NCI-H460 (cell line): ENCODE measurements at regions not wholly inside any gene's neighbourhood (a gene's known extent, or its start where the extent isn't known, plus 50 kb on each side); places are given as distances from the start of the nearest gene placed in this dataset.
"Not testable (repeated sequence)": the region's sequence is repeated elsewhere in the genome, so short reads cannot be mapped to it uniquely, and the experiment has no call there.

Source experiments
- DNase-seq: peaks from one replicate; pipeline ENCODE4 v3.0.0-alpha.2; 2016; ENCODE audit warnings: low read depth; ENCODE audit errors: extremely low read depth

DNA sequence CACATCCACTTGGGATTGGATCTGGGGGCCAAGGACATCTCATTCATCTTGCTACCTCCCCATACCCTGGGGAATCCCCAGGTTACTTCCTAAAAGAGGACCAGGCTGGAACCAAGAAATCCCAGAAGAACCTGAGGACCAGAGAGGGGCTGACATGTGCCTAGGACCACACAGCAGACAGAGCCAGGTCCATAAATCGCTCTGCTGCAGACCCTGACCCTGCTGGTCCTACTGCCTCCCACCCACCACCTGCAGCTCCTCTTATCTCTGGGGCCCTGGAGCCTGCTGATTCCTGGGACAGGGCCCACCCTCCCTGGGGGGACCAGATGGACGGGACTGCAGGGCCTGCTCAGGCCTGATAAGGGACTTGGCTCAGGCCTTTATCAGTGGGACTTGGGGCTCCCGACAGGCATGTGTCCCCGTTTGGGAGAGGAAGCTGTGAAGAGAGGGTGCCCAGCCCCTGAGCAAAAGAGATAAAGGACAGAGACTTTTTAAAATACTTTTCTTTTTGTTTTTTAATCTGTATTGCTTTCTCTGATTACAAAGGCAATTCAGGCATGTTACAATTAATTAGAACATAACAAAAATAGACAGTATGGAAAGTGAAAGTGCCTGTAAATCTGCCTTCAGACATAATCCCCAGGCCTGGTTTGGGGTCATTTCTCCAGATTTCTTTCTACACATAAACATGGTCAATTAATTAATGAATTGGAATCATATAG, 101.3 kb upstream of the LARP1 start:
- no peak for DNase-seq

DNA sequence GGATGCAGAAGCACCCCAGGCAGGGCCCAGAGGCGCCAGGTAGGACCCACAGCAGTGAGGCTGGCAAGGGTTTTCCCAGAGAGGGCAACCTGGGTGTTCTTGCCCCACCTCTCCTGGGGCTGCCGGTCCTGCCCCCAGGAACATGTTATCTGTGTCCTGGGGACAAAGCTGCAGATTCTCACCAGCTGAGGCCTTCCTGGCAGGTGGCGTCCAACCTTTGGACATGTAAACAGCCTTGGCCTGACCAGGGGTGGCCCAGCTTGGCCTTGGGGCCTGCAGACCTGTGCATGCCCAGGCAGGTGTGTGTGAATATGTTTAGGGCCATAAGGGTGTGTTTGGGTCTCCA, 101.8 kb upstream of the LARP1 start:
- no peak for DNase-seq

DNA sequence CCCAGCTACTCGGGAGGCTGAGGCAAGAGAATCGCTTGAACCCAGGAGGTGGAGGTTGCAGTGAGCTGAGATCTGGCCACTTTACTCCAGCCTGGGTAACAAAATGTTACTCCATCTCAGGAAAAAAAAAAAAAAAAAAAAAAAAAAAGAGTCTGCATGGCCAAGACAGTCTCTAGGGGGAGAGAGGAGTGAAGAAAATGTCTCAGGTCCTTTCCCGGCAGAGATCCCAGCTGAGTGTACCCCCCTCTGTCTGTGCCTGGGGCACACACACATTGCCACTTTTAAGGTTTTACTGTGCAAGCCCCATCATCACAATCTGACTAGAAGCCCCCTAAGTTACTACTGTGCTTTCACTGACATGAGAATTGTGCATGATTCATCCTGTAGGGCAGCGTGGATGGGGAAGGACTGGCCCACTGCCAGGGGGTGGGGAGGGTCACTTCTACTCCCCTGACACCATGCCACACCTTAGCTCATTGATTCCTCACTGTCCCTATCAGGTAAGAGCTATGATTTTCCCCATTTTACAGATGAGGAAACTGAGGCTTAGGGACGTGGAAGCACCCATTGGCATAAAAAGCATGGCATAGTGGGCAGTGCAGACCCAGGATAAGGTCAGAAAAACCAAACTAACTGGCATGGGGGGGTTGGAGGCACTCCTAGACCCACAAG, 102.3 kb upstream of the LARP1 start:
- no peak for DNase-seq

DNA sequence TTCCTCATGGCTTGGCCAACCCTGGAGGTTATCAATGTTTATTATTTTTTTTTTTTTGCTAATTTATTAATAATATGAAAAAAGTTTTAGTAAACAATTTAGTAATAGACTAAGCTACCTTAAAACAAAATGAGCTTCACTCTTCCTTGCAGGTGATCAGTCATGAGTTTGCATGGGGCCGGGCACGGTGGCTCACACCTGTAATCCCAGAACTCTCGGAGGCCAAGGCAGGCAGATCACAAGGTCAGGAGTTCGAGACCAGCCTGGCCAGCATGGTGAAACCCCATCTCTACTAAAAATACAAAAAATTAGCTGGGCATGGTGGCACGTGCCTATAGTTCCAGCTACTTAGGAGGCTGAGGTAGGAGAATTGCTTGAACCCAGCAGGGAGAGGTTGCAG, 103.4 kb upstream of the LARP1 start:
- not testable (repeated sequence) for DNase-seq

DNA sequence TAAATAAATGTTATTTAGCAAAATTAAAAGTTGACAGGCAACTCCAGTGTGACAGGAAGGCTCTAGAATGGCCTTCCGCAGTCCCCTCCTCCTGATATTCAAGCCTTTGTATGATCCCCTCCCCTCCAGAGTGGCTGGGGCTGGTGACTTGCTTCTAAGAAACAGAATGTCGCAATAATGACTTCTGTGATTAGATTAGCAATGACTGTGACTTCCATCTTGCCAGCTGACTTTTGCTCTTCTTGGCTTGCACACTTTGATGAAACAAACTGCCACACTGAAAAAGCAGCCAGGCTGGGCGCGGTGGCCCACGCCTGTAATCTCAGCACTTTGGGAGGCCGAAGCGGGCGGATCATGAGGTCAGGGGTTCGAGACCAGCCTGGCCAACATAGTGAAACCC, 106.5 kb upstream of the LARP1 start:
- no peak for DNase-seq

DNA sequence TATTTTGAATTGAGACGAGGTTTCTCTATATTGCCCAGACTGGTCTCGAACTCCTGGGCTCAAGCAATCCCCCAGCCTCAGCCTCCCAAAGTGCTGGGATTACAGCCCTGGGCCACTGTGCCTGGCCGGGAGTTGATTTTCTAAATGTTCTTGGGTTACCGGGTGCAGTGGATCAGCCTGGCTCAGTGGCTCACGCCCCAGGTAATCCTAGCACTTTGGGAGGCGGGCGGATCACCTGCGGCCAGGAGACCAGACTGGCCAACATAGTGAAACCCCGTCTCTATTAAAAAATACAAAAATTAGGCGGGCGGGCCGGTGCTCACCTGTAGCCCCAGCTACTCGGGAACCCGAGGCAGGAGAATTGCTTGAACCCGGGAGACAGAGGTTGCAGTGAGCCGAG, 106.9 kb upstream of the LARP1 start:
- no peak for DNase-seq

DNA sequence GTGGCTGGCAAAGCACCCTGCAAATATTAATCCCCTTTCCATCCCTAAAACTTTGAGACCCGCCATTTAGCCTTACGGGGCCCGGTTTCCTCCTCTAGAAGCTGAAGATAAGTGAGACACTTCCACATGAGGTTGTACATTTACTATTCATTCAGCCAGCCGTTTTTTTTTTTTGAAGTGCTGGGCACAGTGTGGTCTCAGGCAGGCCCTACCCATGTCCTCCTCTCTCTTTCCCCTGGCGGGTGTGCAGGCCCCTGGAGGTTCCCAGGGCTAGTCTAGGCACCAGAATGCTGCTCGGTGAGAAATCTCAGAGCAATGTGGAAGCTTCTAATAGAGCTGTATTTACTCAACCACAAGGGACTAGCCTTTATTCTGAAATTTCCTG, 107.4 kb upstream of the LARP1 start:
- no peak for DNase-seq

DNA sequence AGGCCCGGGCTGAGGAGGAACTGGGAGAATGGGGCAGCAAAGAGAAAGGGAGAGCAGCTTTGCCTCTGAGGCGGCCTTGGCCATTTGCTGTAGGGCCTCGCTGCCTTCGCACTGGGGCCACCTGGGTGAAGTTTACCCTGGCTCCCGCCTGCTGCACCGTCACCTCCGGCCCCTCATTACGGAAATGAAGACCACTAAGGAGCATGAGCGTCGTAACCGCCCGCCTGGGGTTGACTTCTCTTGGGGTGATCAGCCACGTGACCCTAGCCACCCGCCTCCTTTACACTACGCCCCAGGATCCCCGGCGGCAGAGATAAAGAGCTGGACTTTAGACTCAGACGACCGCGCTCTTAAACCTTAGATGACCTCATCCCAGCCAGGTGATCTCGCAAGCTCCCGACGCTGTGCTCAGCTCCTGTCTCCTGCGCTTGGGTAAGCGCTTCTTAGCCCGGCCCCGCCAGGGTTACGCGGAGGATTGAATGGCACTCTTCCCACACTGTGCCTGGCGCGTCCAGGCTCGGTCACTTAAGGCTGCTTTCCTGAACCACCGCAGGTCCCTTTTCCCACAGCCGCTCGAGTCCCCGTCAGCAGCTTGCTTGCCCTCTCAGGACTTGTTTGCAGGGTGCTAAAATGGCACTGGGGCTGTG, 107.9 kb upstream of the LARP1 start:
- no peak for DNase-seq

DNA sequence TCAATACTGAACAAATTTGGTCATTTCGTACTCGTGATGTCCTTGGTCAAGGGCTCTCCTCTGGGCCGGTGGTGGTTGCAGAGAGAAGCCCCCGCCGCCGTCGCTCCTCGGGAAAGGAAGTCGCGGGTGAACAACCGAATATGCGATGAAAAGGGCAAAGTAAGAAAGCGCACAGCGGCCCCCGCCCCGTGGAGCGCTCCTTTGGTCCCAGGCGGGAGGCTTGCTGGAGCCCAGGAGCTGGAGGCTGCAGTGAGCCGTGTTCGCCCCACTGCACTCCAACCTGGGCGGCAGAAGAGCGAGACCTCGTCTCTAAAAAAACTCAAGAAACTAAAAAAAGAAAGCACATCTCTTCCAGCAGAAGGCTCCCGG, 108.4 kb upstream of the LARP1 start:
- no peak for DNase-seq

DNA sequence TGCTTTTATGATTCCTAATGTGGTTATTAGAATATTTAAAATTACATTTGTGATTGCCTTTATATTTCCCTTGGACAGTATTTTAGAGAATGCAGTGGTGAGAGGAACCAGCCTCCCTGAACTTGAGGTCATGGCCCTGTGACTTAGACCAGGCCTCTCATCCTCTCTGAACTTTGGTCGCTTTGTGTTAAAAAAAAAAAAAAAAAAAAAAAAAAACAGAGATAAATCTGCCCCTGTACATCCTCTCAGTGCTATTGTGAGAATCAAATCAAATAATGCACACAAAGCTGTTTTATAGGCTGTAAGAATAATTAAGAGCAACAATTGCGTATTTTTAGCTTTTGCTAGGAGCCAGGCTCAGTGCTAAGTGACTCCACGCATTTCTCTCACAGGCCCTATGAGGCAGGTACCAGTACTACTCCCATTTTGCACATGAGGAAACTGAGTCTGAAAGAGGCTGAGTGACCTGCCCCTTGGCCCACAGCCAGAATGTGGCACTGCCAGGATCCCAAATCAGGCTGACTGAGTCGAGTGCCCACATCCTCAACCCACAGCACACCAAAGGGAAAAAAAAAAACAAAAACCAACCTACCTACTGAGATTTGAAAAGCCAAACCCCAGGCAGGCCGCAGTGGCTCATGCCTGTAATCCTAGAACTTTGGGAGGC, 110.3 kb upstream of the LARP1 start:
- no peak for DNase-seq

DNA sequence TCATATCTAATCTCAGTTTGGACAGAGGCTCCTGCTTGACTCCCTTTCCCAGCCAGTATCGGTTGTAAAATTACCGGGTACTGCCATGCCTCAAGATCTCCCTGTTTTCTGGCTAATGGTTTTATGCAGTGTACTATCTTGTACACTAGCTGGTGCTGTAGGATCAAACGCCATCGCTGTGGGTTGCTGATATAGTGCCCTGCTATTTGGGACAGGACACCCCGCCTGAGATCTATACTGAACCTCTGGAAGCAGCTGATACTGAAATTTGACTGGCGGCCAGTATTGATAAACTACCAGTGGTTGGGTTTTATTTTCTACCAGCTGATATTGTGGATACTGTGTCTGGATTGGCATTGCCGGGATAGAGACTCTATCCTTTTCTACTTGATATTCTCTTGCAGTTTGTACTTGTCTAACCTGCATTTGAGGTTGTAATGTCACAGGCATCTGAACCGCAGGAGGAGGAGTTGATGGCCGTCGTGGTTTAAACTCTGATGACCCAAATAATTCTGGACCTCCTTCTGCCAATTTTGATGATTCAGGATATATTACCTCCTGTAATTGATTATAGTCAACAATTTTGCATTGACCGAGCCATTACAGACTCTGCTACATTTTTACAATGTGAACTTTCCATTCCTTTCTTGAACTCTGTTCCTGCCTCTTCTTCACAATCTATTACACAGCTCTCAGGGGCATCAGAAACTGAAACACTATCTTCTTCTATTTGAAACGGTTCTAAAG, 112.5 kb upstream of the LARP1 start:
- no peak for DNase-seq

DNA sequence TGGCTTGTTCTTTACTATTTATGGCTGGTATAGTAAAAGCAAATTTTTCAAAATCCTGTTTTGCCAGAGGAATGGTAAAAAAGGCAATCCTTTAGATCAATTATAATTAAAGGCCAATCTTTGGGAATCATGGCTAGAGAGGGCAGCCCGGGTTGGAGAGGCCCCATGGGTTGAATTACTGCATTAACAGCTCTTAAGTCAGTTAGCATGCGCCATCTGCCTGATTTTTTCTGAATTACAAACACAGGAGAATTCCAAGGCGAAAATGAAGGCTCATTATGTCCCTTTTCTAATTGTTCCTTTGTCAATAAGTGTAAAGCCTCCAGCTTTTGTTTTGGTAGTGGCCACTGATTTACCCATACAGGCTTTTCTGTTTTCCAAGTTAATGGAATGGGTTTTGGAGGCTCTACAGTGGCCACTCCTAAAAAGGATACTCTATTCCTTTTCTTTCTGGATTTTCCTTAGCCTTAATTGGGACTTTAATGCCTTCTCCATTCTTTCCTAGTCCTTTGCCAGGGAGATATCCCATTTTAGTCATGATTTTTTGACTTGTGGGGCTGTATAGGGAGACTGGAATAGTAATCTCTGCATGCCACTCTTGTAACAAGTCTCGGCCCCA, 114.9 kb upstream of the LARP1 start:
- DNase-seq: peak; percentile 26

DNA sequence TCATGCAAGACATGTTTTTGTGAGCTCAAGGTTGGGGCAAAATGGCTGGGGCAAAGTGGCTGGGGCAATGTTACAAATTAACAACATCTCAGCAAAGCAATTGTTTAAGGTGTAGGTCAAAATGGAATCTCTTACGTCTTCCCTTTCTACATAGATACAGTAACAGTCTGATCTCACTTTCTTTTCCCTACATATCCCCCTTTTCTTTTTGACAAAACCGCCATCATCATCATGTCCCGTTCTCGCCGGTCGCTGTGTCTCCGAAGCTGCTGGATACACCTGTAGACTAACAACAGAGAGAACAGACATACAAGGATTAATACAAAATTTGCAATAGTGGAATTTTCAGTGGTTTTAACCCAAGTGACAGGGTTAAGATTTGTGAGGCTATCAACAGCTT, 118.4 kb upstream of the LARP1 start:
- not testable (repeated sequence) for DNase-seq

DNA sequence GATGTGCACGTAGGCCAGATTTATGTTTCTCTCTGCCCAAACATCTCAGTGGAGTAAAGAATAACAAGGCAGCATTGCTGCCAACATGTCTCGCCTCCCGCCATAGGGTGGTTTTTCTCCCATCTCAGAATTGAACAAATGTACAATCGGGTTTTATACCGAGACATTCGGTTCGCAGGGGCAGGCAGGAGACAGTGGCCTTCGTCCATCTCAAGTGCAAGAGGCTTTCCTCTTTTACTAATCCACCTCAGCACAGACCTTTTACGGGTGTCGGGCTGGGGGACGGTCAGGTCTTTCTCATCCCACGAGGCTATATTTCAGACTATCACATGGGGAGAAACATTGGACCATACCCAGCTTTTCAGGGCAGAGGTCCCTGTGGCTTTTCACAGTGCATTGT, 118.9 kb upstream of the LARP1 start:
- DNase-seq: not testable (repeated sequence)

DNA sequence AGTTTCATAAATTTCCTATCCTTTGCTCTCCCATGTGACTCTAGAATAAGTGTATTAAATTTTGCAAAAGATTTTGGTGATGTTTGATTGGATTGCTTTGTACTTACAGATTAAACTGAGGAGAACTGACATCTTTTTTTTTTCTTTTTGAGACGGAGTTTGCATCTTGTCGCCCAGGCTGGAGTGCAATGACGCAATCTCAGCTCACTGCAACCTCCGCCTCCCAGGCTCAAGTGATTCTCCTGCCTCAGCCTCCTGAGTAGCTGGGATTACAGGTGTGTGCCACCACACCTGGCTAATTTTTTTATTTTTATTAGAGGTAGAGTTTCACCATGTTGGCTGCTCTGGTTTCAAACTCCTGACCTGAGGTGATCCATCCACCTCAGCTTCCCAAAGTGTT, 121.4 kb upstream of the LARP1 start:
- not testable (repeated sequence) for DNase-seq

DNA sequence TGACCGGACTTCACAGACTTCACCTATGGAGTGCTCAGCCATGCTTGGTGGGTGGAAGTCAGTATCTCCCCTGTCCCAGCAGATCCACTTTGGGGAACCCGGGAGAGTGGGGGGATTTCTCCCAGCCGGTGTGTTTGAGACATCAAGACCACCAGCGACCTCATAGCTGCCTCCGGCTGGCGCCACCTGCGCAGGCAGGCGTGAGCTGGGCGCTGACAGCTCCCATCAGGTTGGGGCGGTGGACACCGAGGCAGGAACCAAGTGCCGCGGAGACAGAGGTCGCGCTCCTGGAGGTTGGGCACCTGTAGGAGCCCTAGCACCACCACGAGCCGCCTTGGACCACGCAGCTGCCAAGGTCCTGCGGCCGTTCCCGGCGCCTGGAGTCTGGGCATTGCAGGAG, 124.0 kb upstream of the LARP1 start:
- no peak for DNase-seq

DNA sequence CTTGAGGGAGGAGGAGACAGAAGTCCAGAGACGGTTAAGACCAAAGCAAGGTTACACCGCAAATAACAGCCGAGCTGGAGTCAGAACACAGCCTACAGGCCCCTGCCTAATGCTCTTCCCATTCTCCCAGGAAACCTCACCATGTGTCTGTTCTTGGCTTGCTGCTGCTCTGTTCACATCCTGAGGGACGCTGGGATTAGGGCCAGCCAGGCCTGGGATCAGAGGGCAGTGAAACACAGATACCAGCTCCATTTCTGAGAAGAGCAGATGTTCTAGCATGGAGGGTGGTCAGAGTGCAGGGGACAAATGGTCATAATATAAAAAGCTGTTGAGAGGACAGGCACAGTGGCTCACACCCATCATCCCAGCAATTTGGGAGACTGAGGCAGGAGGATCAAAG, 124.8 kb upstream of the LARP1 start:
- no peak for DNase-seq

DNA sequence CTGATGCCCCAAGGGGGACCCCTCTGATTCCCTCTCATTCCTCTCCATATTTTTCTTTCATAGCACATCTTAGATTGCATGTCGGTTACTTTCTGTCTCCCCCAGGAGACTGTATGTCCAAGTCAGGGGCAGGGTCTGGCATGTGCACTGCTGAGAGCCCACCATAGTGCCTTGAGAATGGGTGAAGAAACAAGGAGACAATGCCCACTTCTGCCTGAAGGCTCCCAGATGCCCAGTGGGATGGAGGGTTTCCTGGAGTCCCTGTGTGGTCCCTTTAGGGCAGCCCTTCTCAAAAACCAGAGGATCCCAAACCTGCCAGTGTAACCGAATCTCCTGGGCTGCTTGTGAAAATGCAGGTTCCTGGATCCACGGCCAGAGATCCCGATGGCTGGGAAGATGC, 126.5 kb upstream of the LARP1 start:
- no peak for DNase-seq

DNA sequence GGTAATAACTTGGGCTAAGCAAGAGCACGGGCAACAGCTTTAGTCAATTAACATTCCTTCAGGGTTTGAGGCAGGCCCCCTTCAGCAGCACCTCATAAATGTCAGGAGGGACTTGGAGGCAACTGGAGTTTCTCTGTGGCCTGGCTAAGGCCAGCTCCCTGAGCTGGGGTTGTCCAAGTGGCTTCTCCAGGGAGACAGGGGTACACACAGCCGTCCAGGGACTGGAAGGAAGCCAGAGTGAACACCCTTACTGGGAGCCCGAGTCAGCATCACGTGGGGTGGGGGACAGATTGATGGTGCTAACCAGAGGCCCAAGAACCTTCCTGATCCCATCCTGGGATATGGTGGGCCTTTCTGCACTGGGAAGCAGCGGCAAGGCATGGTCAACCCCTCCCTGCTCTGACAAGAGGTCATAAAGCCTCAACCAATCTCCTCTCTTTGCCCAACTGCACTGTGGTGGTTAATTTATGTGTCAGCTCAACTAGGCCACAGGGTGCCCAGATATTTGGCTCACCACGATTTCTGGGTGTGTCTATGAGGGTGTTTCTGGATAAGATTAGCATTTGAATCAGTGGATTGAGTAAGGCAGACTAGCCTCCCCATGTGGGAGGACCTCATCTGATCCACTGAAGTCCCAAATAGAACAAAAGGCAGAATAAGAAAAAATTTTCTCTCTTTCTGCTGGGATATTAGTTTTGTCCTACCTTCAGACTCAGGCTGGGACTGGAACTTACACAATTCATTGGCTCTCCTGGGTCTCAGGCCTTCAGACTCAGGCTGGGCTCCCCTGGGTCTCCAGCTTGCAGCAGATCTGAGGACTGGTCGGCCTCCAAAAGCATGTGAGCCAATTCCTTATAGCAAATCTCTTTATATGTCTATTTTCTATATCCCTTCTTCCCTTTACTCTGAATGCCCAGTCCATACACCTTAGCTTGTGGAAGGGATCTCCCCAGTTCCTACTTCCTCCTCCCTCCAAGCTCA, 127.2 kb upstream of the LARP1 start:
- no peak for DNase-seq
